HepG2 (cell line): ENCODE measurements at regions not wholly inside any gene's neighbourhood (a gene's known extent, or its start where the extent isn't known, plus 50 kb on each side); places are given as distances from the start of the nearest gene placed in this dataset.

ENCODE experiments used
- ATF2 ChIP-seq: sonication (generic); formaldehyde crosslinking; IDR thresholded peaks from 2 replicates; pipeline ENCODE4 v1.4.0; 2020; ENCODE audit warnings: missing genetic modification reagents
- CTCF ChIP-seq: sonication (generic); formaldehyde crosslinking; IDR thresholded peaks from 2 replicates; pipeline ENCODE4 v1.5.0; 2020; ENCODE audit warnings: mild to moderate bottlenecking, missing genetic modification reagents, moderate library complexity
- GZF1 ChIP-seq: sonication (generic); formaldehyde crosslinking; IDR thresholded peaks from 2 replicates; pipeline ENCODE4 v1.5.1; 2020; ENCODE audit warnings: mild to moderate bottlenecking, missing genetic modification reagents
- MTA3 ChIP-seq: sonication (generic); formaldehyde crosslinking; IDR thresholded peaks from 2 replicates; pipeline ENCODE4 v1.4.0; 2020; ENCODE audit warnings: missing genetic modification reagents
- POLR2A ChIP-seq, 2 experiments: IDR thresholded peaks; 2 replicates each; pipeline ENCODE4 v1.6.1; 2011; ENCODE audit warnings: low read depth in 2 of 2, low read length in 2 of 2, mild to moderate bottlenecking in 1 of 2, moderate library complexity in 1 of 2; ENCODE audit not compliant: insufficient read depth in 1 of 2
- PTBP1 ChIP-seq: fragments of 200-400 bp; formaldehyde crosslinking; IDR thresholded peaks from 2 replicates; pipeline ENCODE4 v1.6.1; 2018; ENCODE audit warnings: low read length, low read depth; ENCODE audit not compliant: poor library complexity, severe bottlenecking
- TAF1 ChIP-seq: sonication (generic); formaldehyde crosslinking; IDR thresholded peaks from 2 replicates; pipeline ENCODE4 v1.4.0; 2020; ENCODE audit warnings: missing genetic modification reagents
- TBP ChIP-seq: sonication (generic); formaldehyde crosslinking; IDR thresholded peaks from 2 replicates; pipeline ENCODE4 v1.5.0; 2020; ENCODE audit warnings: missing genetic modification reagents
- ZBTB25 ChIP-seq: IDR thresholded peaks from 2 replicates; pipeline ENCODE4 v1.6.1; 2018; ENCODE audit warnings: missing genetic modification reagents
- ZNF629 ChIP-seq: sonication (generic); formaldehyde crosslinking; conservative IDR thresholded peaks from 2 replicates; pipeline ENCODE4 v1.5.0; 2020; ENCODE audit warnings: missing genetic modification reagents
- TF ChIP-seq, protein P1 (sequence below): sonication (generic); formaldehyde crosslinking; IDR thresholded peaks from 2 replicates; pipeline ENCODE4 v1.5.0; 2020; ENCODE audit warnings: mild to moderate bottlenecking, missing genetic modification reagents
- TF ChIP-seq, protein P2 (sequence below): sonication (generic); formaldehyde crosslinking; IDR thresholded peaks from 2 replicates; pipeline ENCODE4 v1.4.0; 2020; ENCODE audit warnings: low read depth, mild to moderate bottlenecking, missing genetic modification reagents
- TF ChIP-seq, protein P3 (sequence below): sonication (generic); formaldehyde crosslinking; conservative IDR thresholded peaks from 2 replicates; pipeline ENCODE4 v1.5.0; 2020; ENCODE audit warnings: missing genetic modification reagents

DNA sequence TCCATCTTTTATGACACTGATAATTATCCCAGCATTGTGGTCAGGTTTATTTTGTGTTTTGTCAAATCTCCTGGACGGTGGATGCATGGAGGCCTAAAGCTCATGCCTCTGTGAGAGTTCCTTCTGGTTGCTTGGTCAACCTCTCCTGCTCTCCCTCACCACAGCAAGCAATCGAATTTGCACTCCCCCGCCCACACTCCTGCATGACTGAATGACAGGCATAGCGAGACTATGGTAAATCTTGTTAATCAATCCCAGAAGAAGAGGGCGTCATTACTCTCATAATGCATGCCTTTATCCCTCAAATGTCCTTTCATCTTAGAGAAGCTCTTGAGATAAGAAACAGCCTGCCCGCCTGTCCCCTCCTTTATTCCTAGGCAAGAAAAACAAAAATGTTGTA is 1215.0 kb upstream of the CDH9 start:
- TF ChIP-seq CTCF (CRISPR knock-in tag) (no peak), GZF1 (CRISPR knock-in tag) (no peak), ZBTB25 (CRISPR knock-in tag) (no peak), MTA3 (CRISPR knock-in tag) (no peak), POLR2A (IDR thresholded peaks at IDR 0.05; ENCODE audit: insufficient read depth in 1 of 2, low read depth in 2 of 2, low read length in 2 of 2) (no peak), TAF1 (CRISPR knock-in tag) (no peak), PTBP1 (no peak), TBP (CRISPR knock-in tag) (no peak), ZNF629 (CRISPR knock-in tag) (no peak), ATF2 (CRISPR knock-in tag) (no peak)
- TF ChIP-seq, protein P1, sequence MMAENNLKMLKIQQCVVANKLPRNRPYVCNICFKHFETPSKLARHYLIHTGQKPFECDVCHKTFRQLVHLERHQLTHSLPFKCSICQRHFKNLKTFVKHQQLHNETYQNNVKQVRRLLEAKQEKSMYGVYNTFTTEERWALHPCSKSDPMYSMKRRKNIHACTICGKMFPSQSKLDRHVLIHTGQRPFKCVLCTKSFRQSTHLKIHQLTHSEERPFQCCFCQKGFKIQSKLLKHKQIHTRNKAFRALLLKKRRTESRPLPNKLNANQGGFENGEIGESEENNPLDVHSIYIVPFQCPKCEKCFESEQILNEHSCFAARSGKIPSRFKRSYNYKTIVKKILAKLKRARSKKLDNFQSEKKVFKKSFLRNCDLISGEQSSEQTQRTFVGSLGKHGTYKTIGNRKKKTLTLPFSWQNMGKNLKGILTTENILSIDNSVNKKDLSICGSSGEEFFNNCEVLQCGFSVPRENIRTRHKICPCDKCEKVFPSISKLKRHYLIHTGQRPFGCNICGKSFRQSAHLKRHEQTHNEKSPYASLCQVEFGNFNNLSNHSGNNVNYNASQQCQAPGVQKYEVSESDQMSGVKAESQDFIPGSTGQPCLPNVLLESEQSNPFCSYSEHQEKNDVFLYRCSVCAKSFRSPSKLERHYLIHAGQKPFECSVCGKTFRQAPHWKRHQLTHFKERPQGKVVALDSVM, result no peak
- TF ChIP-seq, protein P2, sequence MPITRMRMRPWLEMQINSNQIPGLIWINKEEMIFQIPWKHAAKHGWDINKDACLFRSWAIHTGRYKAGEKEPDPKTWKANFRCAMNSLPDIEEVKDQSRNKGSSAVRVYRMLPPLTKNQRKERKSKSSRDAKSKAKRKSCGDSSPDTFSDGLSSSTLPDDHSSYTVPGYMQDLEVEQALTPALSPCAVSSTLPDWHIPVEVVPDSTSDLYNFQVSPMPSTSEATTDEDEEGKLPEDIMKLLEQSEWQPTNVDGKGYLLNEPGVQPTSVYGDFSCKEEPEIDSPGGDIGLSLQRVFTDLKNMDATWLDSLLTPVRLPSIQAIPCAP, result no peak
- TF ChIP-seq, protein P3, sequence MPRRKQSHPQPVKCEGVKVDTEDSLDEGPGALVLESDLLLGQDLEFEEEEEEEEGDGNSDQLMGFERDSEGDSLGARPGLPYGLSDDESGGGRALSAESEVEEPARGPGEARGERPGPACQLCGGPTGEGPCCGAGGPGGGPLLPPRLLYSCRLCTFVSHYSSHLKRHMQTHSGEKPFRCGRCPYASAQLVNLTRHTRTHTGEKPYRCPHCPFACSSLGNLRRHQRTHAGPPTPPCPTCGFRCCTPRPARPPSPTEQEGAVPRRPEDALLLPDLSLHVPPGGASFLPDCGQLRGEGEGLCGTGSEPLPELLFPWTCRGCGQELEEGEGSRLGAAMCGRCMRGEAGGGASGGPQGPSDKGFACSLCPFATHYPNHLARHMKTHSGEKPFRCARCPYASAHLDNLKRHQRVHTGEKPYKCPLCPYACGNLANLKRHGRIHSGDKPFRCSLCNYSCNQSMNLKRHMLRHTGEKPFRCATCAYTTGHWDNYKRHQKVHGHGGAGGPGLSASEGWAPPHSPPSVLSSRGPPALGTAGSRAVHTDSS (CRISPR knock-in tag), result no peak
